ENCODE measurements at regions not wholly inside any gene's neighbourhood (a gene's known extent, or its start where the extent isn't known, plus 50 kb on each side); places are given as distances from the start of the nearest gene placed in this dataset.

DNA sequence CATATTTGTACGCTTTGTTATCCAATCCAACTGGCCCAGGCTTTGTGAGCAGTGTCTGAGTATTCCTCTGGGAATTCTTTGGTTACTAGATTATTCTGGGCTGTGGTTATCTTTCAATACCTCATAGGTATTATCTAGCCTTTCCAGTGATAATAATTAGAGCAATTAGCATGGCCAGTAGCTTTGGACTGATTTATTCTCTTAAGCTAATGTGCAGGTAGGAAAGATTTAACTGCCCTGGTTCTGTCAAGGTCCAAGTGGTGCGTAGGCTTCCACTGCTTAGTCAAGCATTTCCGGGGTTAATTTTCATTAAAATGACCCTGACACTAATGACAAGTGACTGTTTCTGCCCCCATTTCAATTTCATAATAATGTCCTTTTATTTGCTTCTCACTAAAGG, 54.2 kb upstream of the PMFBP1 start:
- Mint-ChIP-seq H3K4me1 (ENCODE audit: unreplicated experiment) (no peaks in the 10 kb centered on the region), H3K27ac (ENCODE audit: unreplicated experiment) (no peak overlapping the region), H3K9me3 (ENCODE audit: unreplicated experiment) (no peaks in the 10 kb centered on the region), H3K36me3 (ENCODE audit: low read depth, unreplicated experiment) (no peaks in the 10 kb centered on the region), H3K4me3 (ENCODE audit: unreplicated experiment) (no peak overlapping the region), H3K27me3 (ENCODE audit: unreplicated experiment) (no peaks in the 10 kb centered on the region)
- TF ChIP-seq, protein P1, sequence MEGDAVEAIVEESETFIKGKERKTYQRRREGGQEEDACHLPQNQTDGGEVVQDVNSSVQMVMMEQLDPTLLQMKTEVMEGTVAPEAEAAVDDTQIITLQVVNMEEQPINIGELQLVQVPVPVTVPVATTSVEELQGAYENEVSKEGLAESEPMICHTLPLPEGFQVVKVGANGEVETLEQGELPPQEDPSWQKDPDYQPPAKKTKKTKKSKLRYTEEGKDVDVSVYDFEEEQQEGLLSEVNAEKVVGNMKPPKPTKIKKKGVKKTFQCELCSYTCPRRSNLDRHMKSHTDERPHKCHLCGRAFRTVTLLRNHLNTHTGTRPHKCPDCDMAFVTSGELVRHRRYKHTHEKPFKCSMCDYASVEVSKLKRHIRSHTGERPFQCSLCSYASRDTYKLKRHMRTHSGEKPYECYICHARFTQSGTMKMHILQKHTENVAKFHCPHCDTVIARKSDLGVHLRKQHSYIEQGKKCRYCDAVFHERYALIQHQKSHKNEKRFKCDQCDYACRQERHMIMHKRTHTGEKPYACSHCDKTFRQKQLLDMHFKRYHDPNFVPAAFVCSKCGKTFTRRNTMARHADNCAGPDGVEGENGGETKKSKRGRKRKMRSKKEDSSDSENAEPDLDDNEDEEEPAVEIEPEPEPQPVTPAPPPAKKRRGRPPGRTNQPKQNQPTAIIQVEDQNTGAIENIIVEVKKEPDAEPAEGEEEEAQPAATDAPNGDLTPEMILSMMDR (IDR thresholded peaks at IDR 0.05; ENCODE audit: unreplicated experiment), result no peak
- DNase-seq (ENCODE audit: low spot score), result no peak

DNA sequence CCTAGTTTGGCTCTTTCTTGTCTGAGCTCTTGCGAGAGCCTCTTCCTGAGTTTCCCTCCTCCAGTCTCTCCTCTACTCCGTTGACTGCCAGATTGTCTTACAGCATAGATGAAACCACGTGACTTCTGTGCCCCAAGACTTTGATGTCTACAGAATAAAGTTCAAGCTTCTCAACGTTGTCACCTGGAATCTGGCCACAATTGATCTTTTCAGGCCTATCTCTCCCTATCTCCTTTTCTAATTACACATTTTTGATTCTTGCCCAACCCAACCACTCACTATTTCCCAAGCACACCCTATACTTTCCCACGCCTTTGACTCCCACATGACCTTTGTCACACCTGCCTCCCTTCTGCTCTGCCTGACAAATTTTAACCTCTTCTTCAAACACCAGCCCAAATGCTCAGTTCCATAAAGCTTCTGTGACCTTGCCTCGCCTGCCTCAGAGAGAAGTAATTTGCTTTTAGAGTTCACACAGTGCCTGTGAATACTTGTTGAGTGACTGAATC, 52.4 kb upstream of the PMFBP1 start:
- Mint-ChIP-seq H3K27ac (ENCODE audit: unreplicated experiment) (no peak overlapping the region), H3K4me1 (ENCODE audit: unreplicated experiment) (no peaks in the 10 kb centered on the region)
- TF ChIP-seq, protein P1 (IDR thresholded peaks at IDR 0.05; ENCODE audit: unreplicated experiment), result no peak

GRCh38 chr16:72222503-72222902, 50.5 kb upstream of the PMFBP1 start:
- Mint-ChIP-seq H3K27ac (ENCODE audit: unreplicated experiment) (no peak overlapping the region), H3K4me3 (ENCODE audit: unreplicated experiment) (no peak overlapping the region), H3K4me1 (ENCODE audit: unreplicated experiment) (no peaks in the 10 kb centered on the region), H3K27me3 (ENCODE audit: unreplicated experiment) (no peaks in the 10 kb centered on the region), H3K36me3 (ENCODE audit: low read depth, unreplicated experiment) (no peaks in the 10 kb centered on the region), H3K9me3 (ENCODE audit: unreplicated experiment) (no peaks in the 10 kb centered on the region)
- TF ChIP-seq, protein P1 (IDR thresholded peaks at IDR 0.05; ENCODE audit: unreplicated experiment), result no peak
- no peak for DNase-seq (ENCODE audit: low spot score)

More for the DNA sequence above, 52.4 kb upstream of the PMFBP1 start:
- no peak for DNase-seq (ENCODE audit: low spot score)
- Mint-ChIP-seq H3K9me3 (ENCODE audit: unreplicated experiment) (no peaks in the 10 kb centered on the region), H3K4me3 (ENCODE audit: unreplicated experiment) (no peak overlapping the region), H3K27me3 (ENCODE audit: unreplicated experiment) (no peaks in the 10 kb centered on the region), H3K36me3 (ENCODE audit: low read depth, unreplicated experiment) (no peaks in the 10 kb centered on the region)

Data from endothelial cell (in vitro differentiated cells).